ENCODE measurements at regions not wholly inside any gene's neighbourhood (a gene's known extent, or its start where the extent isn't known, plus 50 kb on each side); places are given as distances from the start of the nearest gene placed in this dataset.

DNA sequence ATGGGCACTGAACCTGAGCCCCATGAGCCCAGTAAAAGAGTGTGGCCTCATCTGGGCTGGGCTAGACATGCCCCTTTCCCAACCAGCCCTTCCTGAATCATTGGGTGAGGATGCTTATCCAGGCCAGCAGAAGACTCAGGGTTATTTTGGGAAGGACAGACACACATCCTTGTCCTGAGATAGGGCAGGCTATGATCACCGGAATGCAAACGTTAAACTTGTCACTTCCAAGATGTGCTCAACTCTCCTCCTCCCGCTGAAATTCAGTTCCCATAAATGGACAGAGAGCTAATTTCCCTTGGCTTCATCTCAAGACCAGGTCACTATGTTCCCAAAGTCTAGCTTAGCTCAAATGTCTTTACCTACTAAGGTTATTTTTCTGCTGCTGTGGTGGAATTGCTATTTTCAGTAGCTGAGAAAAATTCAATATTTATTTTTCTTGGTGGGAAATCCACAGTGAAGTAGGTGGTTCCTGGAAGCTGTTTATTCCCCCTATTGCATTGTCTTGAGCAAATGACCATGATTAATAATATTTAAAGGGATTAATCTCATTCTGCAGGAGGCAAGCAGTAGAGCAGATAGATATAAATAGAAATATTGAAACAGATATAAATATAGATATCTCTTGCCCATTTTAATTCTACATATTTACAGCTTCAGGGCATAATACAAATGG lies 70.0 kb downstream of the NXNL2 start:
- TF ChIP-seq POLR2AphosphoS5 (IDR thresholded peaks at IDR 0.05; ENCODE audit: low read depth, low read length) (no peak), CTCF (IDR thresholded peaks at IDR 0.05) (no peak), TEAD4 (IDR thresholded peaks at IDR 0.05; ENCODE audit: borderline replicate concordance, insufficient read depth) (no peak), NRF1 (IDR thresholded peaks at IDR 0.05; ENCODE audit: low read depth, low read length) (no peak), FOXM1 (IDR thresholded peaks at IDR 0.05; ENCODE audit: low read depth) (no peak), ELF1 (IDR thresholded peaks at IDR 0.05) (no peak), RFX5 (IDR thresholded peaks at IDR 0.05; ENCODE audit: low read length) (no peak), TAF1 (IDR thresholded peaks at IDR 0.05; ENCODE audit: borderline replicate concordance, low read depth, low read length) (no peak), GABPA (IDR thresholded peaks at IDR 0.05; ENCODE audit: low read depth) (no peak), EP300 (IDR thresholded peaks at IDR 0.05; ENCODE audit: borderline replicate concordance in 1 of 2, low read depth in 1 of 2, low read length in 1 of 2) (no peak)
- TF ChIP-seq, protein P1, sequence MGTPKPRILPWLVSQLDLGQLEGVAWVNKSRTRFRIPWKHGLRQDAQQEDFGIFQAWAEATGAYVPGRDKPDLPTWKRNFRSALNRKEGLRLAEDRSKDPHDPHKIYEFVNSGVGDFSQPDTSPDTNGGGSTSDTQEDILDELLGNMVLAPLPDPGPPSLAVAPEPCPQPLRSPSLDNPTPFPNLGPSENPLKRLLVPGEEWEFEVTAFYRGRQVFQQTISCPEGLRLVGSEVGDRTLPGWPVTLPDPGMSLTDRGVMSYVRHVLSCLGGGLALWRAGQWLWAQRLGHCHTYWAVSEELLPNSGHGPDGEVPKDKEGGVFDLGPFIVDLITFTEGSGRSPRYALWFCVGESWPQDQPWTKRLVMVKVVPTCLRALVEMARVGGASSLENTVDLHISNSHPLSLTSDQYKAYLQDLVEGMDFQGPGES (IDR thresholded peaks at IDR 0.05; ENCODE audit: low read depth, low read length): no peak
